GM12873 (cell line): ENCODE measurements at regions not wholly inside any gene's neighbourhood (a gene's known extent, or its start where the extent isn't known, plus 50 kb on each side); places are given as distances from the start of the nearest gene placed in this dataset.

Source experiments
- TF ChIP-seq, protein P1 (sequence below): IDR thresholded peaks from 2 replicates; pipeline ENCODE4 v1.5.1; 2012; ENCODE audit warnings: low read depth, mild to moderate bottlenecking, moderate library complexity, low read length, control low read depth; ENCODE audit not compliant: insufficient read depth; ENCODE audit errors: missing control alignments

DNA sequence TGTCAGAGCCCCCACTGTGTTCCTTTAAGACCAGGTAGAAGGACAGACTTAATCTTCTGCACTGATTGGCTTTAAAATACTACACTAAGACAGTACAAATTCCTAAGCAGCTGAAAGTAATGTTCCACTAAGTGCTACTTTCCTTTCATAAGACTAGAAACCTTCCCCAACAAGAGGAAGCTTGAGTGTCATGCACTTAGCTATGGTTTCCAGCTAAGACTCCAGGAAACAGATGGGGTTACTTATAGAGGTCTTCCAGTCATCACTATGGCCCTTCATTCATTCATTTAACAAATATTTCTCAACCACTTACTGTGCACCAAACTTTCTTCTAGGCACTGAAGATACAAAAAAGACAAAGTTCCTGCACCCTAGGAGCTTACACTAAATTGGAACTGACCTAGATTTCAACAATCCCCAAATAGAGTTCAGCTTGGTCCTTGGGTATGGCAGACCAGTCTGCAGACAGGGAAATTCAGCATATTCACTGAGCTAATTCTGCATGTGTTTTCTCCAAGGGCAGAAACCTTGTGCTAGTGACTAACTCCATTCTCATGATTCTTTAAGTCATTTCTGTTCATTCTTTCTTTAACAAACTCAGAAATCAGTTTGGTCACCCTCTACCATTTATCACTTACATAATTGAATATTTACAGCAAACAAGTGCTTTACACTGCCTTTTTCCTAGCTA lies 178.4 kb upstream of the MTNR1B start:
- TF ChIP-seq, protein P1, sequence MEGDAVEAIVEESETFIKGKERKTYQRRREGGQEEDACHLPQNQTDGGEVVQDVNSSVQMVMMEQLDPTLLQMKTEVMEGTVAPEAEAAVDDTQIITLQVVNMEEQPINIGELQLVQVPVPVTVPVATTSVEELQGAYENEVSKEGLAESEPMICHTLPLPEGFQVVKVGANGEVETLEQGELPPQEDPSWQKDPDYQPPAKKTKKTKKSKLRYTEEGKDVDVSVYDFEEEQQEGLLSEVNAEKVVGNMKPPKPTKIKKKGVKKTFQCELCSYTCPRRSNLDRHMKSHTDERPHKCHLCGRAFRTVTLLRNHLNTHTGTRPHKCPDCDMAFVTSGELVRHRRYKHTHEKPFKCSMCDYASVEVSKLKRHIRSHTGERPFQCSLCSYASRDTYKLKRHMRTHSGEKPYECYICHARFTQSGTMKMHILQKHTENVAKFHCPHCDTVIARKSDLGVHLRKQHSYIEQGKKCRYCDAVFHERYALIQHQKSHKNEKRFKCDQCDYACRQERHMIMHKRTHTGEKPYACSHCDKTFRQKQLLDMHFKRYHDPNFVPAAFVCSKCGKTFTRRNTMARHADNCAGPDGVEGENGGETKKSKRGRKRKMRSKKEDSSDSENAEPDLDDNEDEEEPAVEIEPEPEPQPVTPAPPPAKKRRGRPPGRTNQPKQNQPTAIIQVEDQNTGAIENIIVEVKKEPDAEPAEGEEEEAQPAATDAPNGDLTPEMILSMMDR, result no peak

DNA sequence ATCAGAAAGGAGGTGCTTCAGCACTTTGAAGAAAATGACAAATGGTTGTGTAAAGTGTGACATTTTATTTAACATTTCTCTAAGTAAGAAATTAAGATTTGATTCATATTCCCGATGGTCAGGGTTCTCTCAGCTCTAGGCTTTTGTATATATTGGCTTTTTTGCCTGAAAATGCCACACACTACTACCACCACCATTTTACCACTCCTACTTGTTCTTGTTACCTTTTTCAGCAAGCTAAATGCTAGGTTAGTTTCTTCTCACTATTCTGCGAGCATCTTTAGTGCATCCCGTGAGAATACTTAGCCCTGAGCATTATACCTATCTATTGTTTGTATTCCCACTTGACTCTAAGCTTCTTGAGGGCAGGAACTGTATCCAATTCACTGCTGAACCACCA lies 177.6 kb upstream of the MTNR1B start:
- TF ChIP-seq, protein P1, result no peak

DNA sequence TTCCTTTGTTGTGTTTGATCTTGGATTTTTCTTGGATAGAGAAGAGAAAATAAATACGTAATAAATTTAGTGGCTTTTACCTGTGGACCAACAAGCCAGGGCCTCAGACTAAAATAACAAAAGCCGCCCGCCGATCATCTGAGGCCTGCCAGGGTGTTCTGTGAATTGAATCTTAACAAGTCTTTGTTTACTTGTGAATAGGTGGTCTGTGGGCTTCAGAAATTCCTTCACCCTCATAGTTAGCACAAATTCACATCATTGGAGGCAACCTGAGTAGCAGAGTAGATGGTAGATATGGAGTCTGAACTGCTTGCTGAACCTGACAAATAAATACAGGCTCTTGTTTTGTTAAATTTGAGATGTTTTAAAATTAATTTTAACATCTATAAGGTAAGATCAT lies 176.3 kb upstream of the MTNR1B start:
- TF ChIP-seq, protein P1, result no peak

DNA sequence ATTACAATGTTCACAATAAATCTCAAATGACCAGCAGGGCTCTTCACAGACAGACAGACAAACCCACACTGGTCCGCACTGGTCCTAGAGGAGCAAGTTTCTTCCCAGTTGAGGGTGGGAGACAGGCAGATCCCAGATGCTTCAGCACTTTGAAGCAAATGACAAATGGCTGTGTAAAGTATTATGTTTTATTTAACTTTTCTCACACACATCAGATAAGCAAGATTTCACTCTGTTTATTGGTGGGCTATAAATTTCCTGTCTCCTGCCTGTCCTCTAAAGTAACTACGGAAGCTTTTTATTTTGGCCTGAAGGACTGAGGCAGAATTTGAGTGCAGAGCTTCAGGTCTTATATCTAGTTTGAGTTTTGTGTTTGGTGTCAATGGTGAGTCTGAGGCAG lies 174.7 kb upstream of the MTNR1B start:
- TF ChIP-seq, protein P1, result no peak

DNA sequence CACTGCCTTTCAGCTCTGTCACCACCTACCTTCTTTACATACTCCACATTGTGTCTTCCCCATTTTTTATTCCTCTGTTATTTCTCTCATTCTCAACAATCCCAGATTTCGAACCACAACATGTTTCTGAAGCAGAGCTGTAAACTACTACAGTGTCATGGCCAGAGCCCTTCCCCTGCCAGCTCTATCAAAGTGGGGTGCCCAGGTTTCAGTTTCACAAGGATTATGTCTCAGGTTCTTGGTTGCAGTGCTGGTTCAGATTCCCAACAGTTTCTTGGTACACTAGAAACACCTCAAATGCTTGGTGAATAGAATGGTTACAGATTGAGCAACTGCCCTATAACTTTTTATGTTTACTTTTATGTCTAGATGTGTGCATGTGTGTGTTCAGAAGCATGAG lies 172.7 kb upstream of the MTNR1B start:
- TF ChIP-seq, protein P1, result no peak

DNA sequence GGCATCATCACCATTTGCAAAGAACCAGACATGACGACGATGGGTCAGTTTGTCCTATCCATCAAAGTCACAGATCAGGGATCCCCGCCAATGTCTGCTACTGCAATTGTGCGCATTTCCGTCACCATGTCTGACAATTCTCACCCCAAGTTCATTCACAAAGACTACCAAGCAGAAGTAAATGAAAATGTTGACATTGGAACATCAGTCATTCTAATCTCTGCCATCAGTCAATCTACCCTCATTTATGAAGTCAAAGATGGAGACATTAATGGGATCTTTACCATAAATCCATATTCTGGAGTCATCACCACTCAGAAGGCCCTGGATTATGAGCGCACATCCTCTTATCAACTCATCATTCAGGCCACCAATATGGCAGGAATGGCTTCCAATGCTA lies 171.6 kb upstream of the MTNR1B start:
- TF ChIP-seq, protein P1, result no peak

DNA sequence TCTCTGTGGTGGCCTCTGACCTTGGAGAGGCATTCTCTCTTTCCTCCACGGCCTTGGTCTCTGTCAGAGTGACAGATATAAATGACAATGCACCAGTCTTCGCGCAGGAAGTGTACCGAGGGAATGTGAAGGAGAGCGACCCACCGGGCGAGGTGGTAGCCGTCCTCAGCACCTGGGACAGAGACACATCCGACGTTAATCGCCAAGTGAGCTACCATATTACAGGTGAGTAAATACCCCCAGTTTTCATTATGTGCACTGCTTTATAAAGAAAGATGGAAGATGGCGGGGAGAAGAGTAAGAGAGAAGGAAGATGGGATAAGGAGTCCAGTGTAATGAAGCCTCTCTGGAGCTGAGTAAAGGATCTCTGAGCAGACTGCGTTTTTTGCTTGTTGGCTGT lies 167.8 kb upstream of the MTNR1B start:
- TF ChIP-seq, protein P1, result no peak

DNA sequence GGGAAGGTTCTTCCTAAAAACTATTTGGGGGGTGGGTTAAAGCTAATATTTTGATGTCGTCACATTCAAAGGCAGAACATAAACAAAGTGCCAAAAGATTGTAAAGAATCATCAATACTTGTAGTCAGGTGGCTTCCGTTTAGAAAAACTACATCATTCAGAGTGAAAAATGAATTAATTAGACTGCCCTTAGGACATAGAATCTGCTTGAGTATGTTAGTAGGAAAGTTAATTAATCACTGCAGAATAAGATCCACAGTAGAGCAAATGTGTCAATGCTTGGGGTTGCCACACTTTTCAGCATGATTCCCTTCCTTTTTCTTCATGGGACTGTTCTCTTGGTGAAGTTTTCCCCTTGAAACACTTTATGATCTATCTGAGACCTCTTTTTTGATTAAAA lies 166.8 kb upstream of the MTNR1B start:
- TF ChIP-seq, protein P1, result no peak
